MM.1S (cell line): ENCODE measurements at regions not wholly inside any gene's neighbourhood (a gene's known extent, or its start where the extent isn't known, plus 50 kb on each side); places are given as distances from the start of the nearest gene placed in this dataset.
"Not testable (repeated sequence)": the region's sequence is repeated elsewhere in the genome, so short reads cannot be mapped to it uniquely, and the experiment has no call there.

Experiments used
- EZH2 ChIP-seq: fragments of 300-600 bp; sonication (generic); optimal IDR thresholded peaks from 2 replicates; pipeline ENCODE3; 2017; ENCODE audit warnings: low read depth, mild to moderate bottlenecking, antibody characterized with exemption, low read length, mixed read lengths
- TF ChIP-seq, protein P1 (sequence below): fragments of 300-600 bp; sonication (generic); IDR thresholded peaks from 2 replicates; pipeline ENCODE4 v1.5.1; 2016; ENCODE audit warnings: antibody characterized with exemption, low read length, mixed read lengths

GRCh38 chr16:15274796-15275195 lies 103.3 kb downstream of the NPIPA5 start:
- TF ChIP-seq, protein P1, sequence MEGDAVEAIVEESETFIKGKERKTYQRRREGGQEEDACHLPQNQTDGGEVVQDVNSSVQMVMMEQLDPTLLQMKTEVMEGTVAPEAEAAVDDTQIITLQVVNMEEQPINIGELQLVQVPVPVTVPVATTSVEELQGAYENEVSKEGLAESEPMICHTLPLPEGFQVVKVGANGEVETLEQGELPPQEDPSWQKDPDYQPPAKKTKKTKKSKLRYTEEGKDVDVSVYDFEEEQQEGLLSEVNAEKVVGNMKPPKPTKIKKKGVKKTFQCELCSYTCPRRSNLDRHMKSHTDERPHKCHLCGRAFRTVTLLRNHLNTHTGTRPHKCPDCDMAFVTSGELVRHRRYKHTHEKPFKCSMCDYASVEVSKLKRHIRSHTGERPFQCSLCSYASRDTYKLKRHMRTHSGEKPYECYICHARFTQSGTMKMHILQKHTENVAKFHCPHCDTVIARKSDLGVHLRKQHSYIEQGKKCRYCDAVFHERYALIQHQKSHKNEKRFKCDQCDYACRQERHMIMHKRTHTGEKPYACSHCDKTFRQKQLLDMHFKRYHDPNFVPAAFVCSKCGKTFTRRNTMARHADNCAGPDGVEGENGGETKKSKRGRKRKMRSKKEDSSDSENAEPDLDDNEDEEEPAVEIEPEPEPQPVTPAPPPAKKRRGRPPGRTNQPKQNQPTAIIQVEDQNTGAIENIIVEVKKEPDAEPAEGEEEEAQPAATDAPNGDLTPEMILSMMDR = not testable (repeated sequence)
- TF ChIP-seq EZH2 = not testable (repeated sequence)
